GM19025 (cell line): ENCODE measurements at regions not wholly inside any gene's neighbourhood (a gene's known extent, or its start where the extent isn't known, plus 50 kb on each side); places are given as distances from the start of the nearest gene placed in this dataset.

ENCODE experiments used
- ATAC-seq: cut with Tn5 transposase; IDR thresholded peaks from one replicate; pipeline ENCODE4 v1.9.1; 2021; ENCODE audit warnings: mild to moderate bottlenecking, low read depth, moderate library complexity; ENCODE audit not compliant: unreplicated experiment

- no peak for ATAC-seq
These were observed 271.4 kb downstream of the CSNK1G3 start for GRCh38 chr5:123783421-123783820.

- no peak for ATAC-seq
These were observed 266.7 kb downstream of the CSNK1G3 start for GRCh38 chr5:123778641-123779040.

GRCh38 chr5:123776761-123777160 lies 264.8 kb downstream of the CSNK1G3 start:
- no peak for ATAC-seq

- no peak for ATAC-seq
These were observed 259.7 kb downstream of the CSNK1G3 start for GRCh38 chr5:123771715-123772114.

GRCh38 chr5:123763201-123763600 lies 251.2 kb downstream of the CSNK1G3 start:
- no peak for ATAC-seq

- ATAC-seq: no peak
These were observed 244.8 kb downstream of the CSNK1G3 start for GRCh38 chr5:123756816-123757215.

- ATAC-seq: no peak
These were observed 244.3 kb downstream of the CSNK1G3 start for GRCh38 chr5:123756318-123756665.

GRCh38 chr5:123755653-123756317 lies 243.8 kb downstream of the CSNK1G3 start:
- no peak for ATAC-seq

GRCh38 chr5:123754908-123755307 lies 242.9 kb downstream of the CSNK1G3 start:
- ATAC-seq: no peak

- ATAC-seq: no peak
These were observed 242.2 kb downstream of the CSNK1G3 start for GRCh38 chr5:123753937-123754891.

- no peak for ATAC-seq
These were observed 241.4 kb downstream of the CSNK1G3 start for GRCh38 chr5:123753180-123753936.

- ATAC-seq: no peak
These were observed 240.7 kb downstream of the CSNK1G3 start for GRCh38 chr5:123752552-123753179.

GRCh38 chr5:123751670-123752069 lies 239.7 kb downstream of the CSNK1G3 start:
- ATAC-seq: no peak

GRCh38 chr5:123748239-123748638 lies 236.3 kb downstream of the CSNK1G3 start:
- ATAC-seq: no peak

- ATAC-seq: no peak
These were observed 234.8 kb downstream of the CSNK1G3 start for GRCh38 chr5:123746683-123747360.

- ATAC-seq: no peak
These were observed 232.1 kb downstream of the CSNK1G3 start for GRCh38 chr5:123743990-123744583.

GRCh38 chr5:123735384-123735783 lies 223.4 kb downstream of the CSNK1G3 start:
- no peak for ATAC-seq

- no peak for ATAC-seq
These were observed 220.3 kb downstream of the CSNK1G3 start for GRCh38 chr5:123732257-123732656.

GRCh38 chr5:123722451-123722850 lies 210.5 kb downstream of the CSNK1G3 start:
- ATAC-seq: no peak
